Colon (tissue), 2 donors: ENCODE measurements at regions not wholly inside any gene's neighbourhood (a gene's known extent, or its start where the extent isn't known, plus 50 kb on each side); places are given as distances from the start of the nearest gene placed in this dataset.

Experiments used
- FAIRE-seq: peaks from 2 replicates; lab custom pipeline; 2012; peaks lifted over from hg19 to GRCh38; lab: Jason Lieb, UNC
- donor health status: control.
- donor health status: control.

DNA sequence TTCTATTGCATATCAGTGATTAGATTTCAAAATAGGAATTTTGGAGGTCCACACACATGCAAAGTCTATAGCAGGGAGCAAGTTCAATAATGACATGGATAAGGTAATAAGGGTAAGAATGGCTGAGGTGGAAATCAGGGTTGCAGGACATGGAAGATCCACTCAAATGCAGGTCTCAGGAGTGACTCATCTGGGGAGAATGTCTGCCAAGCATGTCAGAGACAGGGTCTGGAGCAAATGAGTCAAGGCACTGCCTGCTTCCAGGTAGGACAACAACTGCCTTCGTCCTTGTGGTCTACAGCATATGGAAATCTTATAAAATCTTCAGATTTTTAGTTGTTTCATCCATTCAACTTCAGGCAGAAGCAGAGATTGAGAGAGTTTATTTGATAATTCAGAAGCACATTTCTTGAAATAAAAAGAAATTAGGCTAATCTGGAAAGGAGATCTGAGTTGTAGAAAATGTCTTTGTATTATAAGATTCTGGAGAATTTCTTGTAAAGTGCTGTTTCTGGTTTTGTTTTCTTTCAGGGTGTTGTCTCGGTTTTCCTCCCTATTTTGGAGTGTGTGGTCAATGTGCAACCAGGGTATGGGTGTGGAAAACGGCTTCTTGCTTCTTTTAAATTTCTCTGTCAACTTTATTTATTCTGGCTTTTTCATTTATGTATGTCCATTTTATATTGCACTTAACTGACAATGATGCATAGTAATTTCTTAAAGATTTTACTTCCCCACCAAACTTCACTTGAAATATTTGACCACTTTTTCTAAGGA is 748.8 kb downstream of the LIG4 start:
- FAIRE-seq, result no peak

DNA sequence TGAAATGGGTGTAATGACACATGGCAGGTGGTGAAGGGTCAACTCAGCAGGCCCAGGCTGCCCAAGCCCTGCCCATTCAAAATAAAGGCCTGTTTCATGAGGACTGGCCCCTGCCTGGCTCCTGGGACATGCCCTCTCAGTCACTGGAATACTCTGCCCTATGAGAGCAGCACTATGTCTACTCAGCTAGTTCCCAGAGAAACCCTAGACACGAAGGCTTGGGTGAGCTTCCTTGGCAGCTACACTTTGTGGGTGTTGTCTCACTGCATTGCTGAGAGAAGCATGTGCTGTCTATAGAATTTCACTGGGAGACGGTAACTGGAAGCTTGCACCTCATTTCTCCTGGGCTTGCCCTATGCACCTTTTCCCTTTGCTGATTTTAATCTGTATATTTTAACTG is 752.8 kb downstream of the LIG4 start:
- no peak for FAIRE-seq

- FAIRE-seq, result no peak
Measured at GRCh38 chr13:107461751-107462150, 753.6 kb downstream of the LIG4 start.

DNA sequence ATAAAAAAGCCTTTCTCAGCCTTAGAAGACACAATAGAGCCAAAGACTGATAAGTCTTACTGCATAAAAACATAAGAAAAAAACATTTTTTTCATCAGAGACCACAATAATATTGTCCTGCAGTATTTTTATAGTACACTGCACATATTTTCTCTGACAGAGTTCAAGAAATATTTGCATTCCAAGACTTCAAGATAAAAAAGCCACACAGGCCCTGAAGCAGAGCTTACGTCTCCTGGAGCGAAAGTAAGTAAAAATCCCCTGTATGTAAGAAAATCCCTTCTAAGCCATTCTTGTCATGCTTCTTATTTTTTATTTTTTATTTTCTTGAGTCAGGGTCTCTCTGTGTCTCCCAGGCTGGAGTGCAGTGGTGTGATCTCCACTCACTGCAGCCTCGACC is 755.9 kb downstream of the LIG4 start:
- no peak for FAIRE-seq

- no peak for FAIRE-seq
Measured at GRCh38 chr13:107458269-107458668, 757.1 kb downstream of the LIG4 start.

DNA sequence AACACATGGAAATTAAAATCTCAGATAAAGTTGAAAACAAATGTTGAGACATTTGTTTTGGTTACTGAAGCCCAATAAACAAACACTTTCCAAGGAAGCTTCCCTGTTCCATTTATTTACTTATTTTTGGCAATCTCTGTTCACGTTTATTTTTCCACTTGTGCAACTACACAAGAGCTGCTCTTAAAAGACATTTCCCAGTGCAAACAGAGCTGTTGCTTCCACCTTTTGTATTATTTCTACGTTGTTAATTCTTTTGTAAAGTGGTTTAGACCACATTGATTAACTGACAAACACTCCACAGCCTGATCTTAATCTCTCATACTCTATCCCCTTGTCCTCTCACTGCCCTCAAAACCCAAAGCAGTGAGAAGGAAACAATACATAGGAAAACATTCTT is 757.6 kb downstream of the LIG4 start:
- no peak for FAIRE-seq

DNA sequence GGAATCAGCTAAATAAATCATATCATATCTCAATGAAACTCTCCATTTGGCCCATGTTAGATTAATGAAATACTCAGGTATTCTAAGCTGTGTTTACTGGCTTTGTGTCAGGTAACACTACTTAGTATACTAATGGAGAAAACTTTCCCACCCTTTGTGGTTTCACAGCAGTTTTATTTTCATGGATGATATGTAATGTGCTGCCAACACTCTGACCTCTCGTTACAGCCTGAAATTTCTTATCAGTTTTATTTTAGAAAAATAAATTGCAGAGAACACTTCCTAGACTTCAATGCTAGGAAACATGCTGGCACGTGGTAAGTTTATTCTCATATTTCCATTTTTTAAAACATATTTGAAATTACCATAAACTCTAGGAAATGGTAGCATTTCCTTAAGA is 758.9 kb downstream of the LIG4 start:
- no peak for FAIRE-seq

- FAIRE-seq, result no peak
Measured at GRCh38 chr13:107452833-107453232, 762.5 kb downstream of the LIG4 start.

DNA sequence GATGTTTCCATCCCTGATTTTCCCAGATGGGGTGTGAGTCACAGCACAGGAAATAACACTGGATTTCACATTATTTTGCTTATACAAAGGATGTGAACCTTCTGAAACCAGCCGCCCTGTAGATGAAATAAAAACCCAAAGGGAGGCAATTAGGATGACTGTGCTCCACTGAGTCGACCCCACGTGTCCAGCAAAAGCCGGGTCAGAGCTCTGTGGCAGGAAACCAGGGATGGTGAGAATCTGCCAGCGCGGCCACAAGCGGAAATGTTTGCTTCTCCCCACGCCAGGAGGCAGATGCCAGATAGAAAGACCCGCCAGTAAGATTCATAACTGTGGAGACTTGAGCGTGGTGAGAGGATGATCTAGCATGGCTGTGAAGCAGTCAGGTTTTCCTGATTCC is 764.4 kb downstream of the LIG4 start:
- no peak for FAIRE-seq

DNA sequence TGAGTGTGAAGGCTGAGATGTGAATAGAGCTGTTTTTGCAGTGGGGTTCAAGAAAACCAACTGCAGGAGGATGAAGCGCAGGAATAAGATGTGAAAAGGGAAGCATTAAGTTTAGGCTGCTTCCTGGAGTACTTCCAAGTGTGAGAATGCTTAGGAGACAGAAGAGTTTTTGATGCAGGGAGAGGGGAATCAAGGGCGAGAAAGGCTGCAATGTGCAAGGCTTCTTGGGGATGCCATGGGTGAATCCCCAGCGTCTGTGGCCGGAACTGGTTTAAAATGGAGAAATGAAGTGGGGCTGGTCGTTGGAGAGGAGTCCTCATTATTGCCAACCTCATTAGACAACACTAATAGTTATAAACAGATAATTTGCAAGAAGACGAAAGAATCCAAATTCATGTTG is 764.9 kb downstream of the LIG4 start:
- FAIRE-seq, result no peak

DNA sequence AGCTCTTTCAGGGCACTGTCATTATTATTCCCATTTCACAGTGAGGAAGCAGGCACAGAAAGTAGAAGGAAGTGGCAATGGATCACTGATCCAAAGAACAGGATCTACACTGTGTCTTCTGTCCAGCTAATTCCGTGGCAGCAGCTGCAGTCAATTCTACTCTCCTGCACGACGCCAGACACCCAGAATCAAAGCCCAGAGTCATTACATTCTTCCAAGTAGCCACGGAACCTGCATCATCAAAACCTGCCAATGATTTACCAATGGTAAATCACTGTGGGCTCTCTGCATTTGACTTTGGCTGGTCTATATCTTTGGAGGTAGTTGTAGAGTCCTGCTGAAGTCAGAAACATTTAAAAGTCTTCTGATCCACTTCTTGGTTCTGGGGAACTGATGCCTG is 767.7 kb downstream of the LIG4 start:
- FAIRE-seq, result no peak

- no peak for FAIRE-seq
Measured at GRCh38 chr13:107441279-107441678, 774.1 kb downstream of the LIG4 start.

GRCh38 chr13:107438251-107438650 is 777.1 kb downstream of the LIG4 start:
- FAIRE-seq, result no peak

DNA sequence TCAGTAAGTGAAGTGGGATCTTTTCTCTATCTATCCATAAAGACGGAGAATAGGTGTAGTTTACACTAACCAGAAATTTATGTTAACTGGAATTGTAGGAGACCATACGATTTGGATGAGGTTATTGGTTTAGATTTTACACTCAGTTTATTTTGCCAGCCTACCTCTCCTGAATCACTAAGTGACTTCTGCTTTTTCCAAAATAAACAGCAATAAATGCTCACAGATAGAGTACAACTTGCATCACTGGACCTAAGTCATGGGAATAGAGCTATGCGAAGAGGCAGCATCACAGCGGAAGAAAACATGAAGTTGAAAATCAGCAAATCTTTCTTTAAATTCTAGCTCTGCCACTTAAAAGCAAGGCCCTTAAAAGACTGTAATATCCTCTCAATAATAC is 781.0 kb downstream of the LIG4 start:
- FAIRE-seq, result no peak

DNA sequence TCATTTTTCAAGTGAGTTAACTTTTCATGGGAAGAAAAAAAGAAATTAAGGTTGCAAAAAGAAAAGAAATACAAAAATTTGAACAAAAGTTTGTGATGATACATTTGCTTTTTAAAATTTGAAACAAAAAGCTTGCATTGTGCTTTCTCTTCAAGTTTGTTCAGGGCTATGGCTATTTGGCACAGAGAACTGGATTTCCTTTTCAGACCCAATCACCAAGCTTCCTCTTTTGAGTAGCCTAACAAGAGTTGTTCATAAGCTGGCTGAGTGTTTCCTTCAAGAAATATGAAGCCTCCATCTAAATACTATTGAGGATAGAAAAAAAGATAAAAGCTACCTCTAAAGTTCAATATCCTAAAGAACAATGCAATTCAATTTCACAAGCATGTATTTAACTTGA is 787.8 kb downstream of the LIG4 start:
- no peak for FAIRE-seq

DNA sequence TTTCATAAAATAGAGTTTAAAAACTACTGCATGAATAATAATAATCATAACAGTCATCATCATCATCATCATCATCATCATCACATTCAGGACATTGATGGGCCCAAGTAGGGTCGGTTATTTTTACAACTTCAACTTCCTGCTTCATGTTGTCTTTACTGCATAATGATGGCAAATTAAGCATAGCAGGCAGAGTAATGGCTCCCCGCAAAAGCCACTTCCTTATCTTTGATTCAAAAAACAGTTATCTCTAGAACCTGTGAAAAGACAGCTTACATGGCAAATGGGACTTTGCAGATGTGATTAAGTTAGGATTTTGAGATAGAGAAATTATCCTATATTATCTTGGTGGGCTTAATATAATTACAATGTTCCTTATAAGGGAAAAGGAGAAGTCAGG is 792.9 kb downstream of the LIG4 start:
- FAIRE-seq, result no peak

DNA sequence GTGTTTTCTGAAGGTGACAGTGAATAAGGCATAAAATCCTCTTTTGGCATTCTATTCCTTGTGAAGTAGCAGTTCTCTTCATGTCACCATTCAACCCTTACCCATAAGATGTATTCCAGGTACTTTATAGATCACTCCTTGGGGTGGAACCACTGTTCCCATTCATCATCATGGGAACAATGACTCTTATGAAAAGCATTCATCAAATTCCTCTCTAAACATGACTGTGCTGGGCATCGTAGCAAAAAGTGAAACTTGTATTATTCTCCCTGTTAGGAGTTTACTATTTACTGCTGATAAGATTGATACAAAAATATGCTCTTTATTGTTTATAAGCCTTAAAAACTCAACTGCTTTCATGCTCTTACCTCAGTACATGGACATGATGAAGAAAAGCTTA is 793.4 kb downstream of the LIG4 start:
- no peak for FAIRE-seq

- no peak for FAIRE-seq
Measured at GRCh38 chr13:107421028-107421427, 794.3 kb downstream of the LIG4 start.

DNA sequence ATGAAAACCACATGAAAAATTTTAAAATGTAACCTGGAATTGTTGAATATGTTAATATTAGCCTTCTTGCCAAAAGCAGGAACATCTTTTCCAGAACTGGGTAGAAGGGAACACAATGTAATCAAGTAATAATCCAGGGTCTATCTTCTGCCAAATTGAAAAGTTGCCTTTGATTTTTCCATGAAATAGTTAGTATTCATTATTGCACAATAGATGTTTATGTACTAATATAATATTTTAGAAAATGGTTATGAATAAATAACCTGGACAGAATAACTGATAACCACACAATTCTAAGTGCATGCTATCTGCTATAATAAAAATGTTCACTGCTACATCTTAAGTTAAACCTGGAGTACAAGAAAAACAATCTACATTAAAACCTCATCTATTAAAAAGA is 802.3 kb downstream of the LIG4 start:
- FAIRE-seq, result no peak

- no peak for FAIRE-seq
Measured at GRCh38 chr13:107407074-107407473, 808.3 kb downstream of the LIG4 start.

GRCh38 chr13:107395927-107396662 is 819.2 kb downstream of the LIG4 start:
- FAIRE-seq, result no peak

DNA sequence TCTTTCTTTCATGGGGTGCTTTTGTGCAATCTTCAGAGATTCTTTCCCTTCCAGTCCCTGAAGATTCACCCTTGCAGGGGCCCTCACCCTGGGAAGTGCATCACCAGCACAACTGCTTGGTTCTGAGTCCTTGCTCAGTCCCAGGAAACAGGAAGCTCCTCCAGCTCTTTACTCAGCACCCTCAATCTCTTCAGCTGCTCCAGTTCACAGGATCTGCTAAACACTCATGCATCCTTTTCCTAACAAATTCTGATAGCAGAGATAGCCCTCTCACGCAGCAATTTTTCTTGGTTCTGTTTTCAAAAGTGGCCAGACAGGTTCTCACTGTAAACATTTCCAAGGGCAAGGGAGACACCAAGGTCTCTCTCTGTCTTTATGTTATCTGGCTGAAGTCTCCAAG is 823.1 kb downstream of the LIG4 start:
- FAIRE-seq, result no peak

DNA sequence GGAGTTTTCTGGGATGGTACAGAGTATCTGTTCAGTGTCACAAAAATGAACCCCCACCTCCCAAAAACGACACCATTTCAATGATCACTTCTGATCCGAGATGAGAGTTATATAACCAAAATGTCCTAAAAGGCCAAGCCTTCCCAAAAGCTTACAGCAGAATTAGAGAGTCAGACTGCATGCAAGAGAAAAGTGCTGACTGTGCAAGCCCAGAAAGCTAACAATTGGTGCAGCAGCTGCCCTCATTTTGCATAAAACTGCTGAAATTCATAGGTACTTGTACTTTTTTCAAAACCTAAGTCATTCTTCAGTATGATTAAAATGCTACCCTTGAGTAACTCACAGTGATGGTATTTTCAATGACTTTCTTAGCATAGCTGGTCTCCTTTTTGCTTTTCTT is 819.6 kb upstream of the ARGLU1 start:
- no peak for FAIRE-seq
